Fibroblast of skin of right biceps (primary cell): ENCODE measurements at regions not wholly inside any gene's neighbourhood (a gene's known extent, or its start where the extent isn't known, plus 50 kb on each side); places are given as distances from the start of the nearest gene placed in this dataset.

Experiments
- DNase-seq: peaks from one replicate; pipeline ENCODE4 v3.0.0-alpha.2; 2013

DNA sequence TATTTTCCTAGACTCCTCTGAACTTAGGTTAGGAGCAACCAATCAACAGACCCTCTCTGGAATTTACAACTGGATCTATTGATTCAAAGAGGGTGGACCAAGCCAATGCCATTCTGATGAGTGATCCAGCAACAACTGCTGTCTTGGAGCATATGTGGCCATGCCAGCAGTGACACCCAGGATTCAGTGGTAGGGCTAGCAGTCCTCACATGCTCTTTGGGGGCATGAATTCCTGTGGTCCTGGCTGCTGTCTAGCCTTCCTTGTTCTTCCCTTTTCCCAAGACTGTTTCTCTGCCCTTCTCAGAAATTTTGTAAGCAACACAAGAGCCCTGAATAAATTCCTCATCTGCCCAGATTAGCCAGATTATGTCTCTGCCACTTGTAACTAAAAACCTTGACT lies 61.5 kb upstream of the GATB start:
- no peak for DNase-seq

DNA sequence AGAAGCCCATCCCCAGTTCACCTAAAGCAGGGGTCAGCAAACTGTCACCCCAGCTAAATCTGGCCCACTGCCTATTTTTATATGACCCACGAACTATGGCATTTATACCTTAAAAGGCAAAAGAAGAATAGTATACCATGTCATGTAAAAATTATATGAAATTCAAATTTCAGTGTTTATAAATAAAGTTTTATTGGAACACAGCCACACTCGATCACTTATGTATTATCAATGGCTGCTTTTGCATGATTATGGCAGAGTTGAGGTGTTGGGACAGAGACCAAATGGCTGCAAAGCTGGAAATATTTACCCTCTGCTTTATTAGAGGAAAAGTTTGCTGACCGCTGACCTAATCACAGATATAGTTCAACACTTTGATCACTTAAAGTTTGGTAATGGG lies 59.2 kb upstream of the GATB start:
- no peak for DNase-seq

DNA sequence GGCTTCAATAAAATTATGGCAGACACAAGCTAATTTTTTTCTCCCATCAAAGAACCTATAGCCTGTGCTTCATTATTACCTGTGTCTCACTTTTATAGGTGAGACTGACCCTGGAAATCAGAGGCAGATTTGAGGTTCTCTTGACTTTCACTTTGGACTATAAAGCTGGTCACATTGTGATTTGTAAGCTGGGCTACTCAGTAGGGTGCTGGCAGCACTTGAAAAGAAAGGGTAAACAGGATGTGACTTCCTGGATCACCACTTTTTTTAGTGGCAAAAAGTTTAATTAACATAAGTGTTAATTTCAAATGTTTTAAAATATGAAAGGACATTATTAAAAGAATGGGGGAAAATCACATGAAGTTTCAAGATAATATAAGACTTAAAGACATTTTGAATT lies 50.6 kb upstream of the GATB start:
- DNase-seq: no peak
